ENCODE measurements at regions not wholly inside any gene's neighbourhood (a gene's known extent, or its start where the extent isn't known, plus 50 kb on each side); places are given as distances from the start of the nearest gene placed in this dataset.

DNA sequence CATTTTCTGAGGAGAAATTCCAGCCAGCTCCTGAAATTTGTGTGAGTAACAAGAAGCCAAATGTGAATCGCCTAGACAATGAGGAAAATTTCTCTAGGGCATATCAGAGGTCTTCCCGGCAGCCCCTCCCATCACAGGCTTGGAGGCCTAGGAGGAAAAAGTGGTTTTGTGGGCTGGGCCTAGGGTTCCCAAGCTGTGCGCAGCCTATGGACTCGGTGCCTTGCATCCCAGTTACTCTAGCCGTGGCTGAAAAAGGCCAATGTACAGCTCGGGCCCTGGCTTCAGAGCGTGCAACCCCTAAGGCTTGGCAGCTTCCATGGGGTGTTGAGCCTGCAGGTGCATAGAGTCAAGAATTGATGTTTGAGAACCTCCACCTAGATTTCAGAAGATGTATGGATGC, 556.2 kb upstream of the DSEL start:
- no peak for DNase-seq

DNA sequence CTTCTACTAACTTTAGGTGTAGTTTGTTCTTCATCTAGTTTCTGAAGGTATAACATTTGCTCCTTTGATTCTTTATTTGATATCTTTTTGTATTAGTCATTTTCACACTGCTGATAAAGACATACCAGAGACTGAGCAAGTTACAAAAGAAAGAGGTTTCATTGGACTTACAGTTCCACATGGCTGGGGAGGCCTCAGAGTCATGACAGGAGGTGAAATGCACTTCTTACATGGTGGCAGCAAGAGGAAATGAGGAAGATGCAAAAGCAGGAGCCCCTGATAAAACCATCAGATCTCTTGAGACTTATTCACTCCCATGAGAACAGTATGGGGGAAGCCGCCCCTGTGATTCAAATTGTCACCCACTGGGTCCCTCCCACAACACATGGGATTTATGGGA, 544.4 kb upstream of the DSEL start:
- no peak for DNase-seq

DNA sequence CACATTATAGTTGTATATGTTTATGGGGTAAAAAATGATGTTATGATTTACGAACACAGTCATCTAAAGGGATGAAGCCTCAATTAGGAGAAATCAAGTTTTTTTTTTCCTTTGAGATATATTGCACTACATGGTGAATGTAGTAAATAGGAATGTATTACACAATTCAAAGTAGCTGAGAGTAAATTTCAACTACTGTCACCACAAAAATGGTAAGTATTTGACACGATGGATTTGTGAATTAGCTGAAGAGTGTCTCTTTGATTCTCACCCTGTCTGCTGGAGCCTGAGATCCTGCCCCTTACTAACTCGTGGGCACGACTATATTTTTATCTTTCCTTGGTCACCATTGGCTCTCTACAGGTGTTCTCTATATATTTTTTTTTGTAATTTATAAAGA, 540.4 kb upstream of the DSEL start:
- no peak for DNase-seq

DNA sequence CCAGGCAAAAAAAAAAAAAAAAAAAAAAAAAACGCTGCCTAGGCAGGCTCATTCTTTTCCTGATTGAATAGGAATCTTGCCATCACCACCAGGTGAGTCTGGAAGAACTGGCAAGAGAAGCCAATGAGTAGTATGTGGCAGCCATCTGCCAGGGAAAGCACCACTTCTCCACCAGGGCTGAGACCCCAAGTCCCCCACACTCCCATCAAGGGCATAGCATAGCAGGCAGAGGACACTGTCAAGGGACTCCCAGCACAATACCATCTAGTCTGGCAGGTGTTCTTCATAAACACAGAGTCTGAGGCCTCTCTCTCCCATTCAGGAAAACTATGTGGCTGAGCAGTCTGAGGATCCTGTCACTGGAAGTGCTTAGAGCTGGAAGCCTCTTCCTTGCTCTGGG, 538.1 kb upstream of the DSEL start:
- no peak for DNase-seq

DNA sequence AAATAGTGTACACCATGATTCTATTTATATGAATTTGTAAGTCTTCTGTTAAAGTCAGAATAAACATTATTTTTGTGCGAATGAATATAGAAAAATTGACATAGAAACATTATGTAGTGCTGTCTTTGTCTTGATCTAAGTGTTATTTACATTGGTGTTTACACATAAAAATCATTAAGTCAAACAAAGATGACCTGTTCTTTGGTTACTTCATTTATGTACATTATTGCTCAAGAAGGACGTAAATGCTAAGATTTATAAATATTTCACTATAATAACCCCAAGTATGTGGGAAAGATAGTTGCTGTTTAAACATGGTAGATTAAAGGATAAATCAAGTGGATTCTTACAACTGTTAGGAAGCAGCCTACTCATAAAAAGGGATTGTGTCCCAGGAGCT, 536.8 kb upstream of the DSEL start:
- no peak for DNase-seq

DNA sequence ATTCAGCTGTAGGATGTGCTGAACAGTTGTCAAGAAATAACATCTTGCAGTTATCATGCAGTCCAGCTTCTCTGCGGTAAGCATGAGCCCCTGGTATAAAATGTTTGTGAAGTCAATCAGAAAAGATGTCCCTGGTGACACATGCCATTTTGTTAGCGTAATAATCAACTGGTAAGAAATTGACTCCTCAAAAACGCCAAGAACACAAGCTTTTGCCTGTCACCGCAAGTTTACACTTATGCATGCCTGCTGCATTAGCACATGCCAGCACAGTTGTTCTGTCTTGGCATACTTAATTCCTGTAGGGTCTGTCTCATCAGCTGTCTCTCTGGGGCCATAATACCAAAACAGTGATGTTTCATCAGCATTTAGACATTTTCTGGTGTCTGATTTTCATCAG, 524.8 kb upstream of the DSEL start:
- no peak for DNase-seq

DNA sequence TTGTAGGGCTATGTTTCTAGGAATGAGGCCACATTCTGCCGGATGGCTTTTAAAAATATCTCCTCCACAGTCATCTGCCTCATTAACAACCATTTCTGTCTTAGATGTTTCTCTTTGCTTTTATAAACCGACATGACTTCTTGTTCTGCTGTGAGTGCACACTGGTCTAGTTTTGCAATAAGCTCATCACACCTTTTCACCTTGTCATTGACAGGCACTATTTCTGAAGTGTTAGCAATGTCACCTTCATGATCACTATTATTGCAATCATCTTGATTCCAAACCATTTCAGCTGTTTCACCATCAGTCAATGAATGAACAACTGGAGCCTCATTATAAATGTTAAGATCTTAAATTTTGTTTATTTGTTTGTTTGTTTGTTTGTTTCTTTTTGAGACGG, 523.7 kb upstream of the DSEL start:
- DNase-seq: no peak

DNA sequence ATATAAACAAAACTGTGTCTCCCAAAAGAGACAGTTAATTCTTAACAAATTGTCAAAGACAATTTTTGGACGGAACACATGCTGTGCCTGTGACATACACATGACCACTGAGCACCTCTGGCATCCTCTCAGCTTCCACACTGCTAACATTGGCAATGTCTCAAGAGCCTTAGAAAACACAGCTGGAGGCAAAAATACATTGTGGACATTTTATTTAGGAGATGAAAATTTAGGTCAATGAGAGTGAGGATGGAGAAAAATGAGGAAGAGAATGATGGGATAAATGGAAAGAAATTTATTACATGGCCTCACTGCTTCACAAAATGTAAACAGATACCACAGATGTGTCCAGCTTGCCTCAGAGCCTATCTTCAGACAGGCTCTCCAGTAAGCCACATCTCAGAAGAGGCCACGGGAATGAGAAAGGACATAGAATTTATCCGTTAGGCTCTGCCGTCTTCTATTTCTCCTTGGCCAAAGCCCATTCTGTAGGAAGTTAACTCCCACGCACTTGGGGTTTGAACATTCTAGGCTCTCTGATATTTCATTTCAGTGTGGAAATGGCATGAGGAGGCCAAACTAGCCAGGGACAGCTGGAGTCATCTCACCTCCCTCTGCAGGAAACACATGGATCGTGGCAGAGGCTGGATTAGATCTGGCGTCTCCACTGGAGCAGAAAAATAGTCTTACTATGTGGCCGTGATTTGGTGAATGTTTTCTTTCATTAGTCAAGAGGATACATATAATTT, 519.4 kb upstream of the DSEL start:
- no peak for DNase-seq

DNA sequence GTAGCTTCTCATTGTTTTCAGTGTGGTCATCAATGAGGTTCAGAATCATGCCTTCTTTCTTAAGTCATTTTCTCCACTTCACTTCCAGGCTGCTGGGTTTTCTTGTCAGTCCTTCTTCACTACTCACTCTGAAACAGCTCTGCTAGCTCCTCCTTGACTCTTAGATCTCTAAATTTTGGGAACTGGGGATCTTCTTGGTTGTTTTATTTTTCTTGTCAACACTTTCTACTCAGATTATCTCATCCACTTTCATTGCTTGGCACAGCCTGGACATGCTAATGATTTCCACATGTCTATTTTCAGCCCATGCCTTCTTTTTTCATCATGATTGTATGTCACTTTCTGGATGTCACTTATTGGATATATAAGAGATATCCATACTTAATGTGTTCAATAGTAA, 517.8 kb upstream of the DSEL start:
- DNase-seq: no peak

DNA sequence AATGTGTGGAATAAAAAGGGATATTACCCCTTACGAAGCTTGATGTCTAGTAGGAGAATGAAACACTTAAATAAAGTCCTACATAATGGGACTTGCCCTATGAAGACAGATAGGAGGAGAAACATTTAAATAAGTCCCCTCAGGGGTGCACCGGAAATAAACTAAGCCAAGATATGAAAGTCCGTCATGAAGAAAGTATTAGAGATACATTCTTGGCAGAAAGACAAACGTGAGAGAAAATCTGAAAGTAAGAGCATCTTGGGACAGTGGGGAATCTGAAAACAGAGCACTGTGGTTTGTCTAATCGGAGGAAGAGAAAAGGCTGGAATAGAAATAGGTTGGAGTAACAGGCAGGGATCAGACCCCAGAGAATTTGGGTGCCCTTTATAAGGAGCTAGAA, 516.9 kb upstream of the DSEL start:
- no peak for DNase-seq

DNA sequence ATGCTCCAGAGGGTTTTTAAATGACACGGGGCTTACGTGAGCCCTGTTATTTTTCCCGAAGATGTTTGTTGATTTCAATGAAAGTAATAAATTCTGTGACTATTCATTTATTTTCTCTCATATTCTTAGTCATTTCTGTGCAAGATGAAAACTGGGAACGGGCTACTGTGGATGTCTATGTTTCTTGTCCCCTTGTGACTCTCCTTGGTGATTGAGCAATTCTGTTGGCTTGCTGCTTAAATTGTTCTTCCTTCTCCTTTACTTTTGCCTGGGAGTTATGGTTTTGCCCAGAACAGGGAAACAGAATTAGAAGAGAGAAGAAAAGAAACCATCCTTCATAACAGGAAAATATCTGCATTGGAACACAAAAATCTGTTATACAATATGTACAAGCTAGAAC, 508.2 kb upstream of the DSEL start:
- DNase-seq: no peak

DNA sequence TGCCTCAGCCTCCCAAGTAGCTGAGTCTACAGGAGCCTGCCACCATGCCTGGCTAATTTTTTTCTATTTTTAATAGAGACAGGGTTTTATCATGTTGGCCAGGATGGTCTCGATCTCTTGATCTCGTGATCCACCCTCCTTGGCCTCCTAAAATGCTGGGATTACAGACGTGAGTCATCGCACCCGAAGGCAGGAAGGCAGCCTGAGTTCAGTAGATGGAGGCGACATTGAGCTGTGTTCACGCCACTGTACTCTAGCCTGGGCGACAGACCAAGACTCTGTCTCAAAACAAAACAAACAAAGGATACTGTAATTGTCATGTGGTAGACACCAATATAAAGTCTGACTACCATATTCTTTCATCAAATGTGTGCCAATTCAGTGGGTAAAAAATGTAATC, 500.9 kb upstream of the DSEL start:
- DNase-seq: no peak

DNA sequence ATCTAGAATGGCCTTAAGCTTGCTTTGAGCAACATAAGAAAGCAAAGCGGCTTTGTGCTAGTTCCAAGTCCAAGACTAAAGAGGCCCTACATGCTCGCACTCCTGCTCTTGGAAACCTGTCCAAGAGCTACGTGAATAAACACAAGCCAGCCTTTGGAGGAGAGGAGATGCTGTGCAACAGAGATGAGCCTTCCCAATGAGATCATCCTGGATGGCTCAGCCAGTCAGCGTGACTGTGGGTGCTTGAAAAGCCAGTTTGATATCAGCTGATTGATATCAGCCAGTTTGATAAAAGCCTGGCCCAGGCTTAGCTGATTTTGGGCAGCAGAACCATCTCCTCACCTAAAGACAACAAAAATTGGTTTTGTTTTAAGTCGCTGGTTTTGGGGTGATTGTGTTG, 481.0 kb upstream of the DSEL start:
- DNase-seq: no peak

DNA sequence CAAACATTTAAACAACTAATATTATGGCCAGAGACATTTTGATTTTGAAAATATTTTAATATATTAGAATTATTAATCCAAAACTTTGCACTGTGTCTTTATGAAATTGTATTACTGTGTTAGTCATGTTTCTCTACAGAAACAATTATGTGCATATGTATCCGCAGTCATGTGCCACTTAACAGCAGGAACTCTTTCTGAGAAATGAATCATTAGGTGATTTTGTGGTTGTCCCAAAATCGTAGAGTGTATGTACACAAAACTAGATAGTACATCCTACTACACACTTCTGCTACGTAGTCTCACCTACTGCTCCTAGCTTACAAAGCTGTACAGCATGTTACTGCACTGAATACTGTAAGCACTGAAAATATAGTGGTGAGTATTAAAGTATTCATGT, 479.2 kb upstream of the DSEL start:
- DNase-seq: no peak

DNA sequence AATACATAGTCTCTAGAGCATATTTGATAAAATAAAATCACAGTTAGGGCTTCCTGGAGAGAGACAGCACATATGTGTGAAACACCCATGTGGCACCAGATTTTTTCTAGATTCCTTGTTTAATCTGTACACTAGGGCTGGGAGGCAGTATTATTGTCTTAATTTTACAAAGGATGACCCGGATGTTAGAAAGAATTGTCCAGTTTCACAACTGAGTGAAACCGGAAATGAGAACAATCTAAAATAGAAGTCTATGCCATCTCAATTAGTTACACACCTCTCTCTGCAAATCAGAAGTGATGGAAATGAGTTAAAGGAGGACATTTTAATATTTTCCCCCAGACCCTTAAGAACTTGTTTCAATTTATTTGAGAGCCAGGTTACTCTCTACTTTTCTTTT, 463.7 kb upstream of the DSEL start:
- DNase-seq: no peak

DNA sequence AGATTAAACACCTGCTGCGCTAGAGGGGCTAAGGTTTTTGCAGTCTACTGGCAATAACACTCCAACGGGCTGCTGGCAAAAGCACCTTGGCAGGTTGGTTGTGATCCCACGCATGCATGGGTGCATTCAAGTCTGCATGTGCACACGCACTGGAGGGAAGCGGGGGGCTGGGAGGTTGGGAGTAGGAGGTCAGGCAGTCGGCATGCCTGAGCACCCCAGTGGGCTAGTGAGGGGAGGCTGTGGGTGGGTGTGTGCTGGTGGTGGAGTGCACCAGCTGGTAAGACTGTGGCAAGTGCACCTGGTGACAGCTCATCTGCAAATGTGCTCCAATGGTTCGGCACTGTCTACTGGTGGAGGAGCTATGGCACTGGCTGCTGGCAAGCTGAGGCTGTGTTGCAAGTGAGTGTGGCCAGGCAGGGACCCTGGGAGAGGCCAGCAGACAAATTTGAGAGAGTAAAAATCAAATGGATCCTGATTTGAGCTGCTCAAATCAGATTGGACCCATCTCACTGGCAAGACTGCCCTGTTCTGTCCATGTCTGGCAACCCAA, 460.6 kb upstream of the DSEL start:
- DNase-seq: no peak

DNA sequence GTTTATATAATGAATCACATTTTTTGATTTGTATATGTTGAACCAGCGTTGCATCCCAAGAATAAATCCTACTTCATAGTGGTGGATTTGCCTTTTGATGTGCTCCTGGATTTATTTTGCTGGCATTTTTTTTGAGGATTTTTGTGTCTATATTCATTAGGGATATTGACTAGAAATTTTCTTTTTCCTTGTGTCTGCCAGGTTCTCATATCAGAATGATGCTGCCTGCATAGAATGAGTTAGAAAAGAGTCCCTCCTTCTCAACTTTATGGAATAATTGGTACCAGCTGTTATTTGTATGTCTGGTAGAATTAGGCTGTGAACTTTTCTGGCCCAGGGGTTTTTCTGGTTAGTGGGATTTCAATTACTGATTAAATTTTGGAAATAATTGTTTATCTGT, 457.4 kb upstream of the DSEL start:
- DNase-seq: no peak

DNA sequence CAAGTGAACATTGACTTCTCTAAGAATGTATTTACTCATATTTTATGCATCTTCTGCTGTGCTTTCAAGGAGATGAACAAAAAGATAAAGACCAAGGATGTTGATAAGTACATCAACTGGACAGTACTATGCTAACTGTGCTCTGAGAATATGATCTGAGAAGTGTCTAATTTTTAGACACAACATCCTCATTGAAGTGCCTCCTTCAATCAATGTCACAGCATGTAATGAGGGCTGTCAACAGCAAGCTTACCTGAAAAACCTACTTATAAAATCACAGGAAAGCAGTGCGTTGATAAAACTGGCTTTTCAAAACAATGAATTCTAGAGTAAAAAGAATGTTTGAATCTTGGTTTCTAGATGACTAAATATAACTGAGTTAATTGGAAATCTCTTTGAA, 452.9 kb upstream of the DSEL start:
- DNase-seq: no peak

DNA sequence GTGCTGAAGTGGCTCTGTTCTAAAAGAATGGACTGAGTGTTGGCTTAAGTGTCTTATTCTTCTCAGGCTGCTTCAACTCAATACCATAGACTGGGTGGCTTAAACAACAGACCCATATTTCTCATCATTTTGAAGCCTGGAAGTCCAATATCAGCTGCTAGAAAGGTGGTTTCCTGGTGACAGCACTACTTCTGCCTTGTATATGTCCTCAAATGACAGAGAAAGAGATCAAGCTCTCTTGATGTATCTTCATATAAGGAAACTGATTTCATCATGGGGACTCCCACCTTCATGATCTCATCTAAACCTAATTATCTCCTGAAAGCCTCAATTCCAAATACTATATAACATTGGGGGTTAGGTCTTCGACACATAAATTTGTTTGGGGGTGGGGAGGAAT, 449.7 kb upstream of the DSEL start:
- DNase-seq: no peak

DNA sequence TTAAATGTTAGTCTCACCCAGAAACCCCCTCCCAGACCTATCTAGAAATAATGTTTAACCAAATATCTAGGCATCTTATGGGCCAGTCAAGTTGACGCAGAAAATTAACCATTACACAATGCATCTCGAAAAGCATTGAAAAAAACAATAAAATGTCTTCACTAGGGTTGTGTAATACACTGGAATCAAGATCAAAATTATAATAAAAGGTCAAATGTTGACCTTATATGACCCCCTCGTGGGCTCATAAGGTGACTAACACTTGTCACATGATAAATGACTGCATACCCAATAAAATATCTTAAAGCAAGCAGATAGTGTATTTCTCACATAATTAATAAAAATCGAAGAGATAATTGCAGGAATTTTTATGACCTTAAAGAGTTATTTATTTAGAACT, 447.9 kb upstream of the DSEL start:
- DNase-seq: no peak

DNA sequence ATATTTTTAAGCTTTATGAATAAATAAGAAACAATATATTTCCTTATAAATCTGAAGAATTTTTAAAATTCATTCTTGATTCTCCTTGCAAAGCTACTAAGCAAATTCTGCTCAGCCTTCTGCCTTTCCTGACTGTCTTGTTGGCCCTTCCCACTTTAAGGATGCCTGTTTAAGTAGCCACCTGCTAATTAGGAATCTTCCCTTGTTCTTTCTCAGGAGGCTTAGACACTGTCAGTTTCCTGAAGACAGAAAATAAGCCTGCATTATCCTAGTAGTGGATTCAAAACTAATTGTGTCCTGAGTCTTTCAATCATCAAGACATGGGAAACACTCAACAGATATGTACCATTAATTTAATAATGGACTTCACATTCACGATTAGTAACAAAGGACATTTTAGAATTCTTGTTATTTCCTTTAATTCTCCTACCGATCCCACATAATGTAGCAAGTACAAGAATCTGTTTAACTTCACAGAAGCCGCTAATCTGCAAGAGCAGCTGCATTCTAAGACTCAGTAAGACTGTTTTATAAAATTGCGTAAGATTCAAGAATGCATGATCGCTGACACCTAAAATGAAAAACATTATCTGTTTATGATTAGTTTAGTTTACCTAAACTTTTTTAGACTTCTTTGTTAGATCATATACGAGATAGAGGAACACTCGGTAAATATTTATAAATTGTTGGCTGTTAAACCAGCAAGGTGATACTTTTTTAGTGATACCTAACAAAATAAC, 445.4 kb upstream of the DSEL start:
- no peak for DNase-seq

DNA sequence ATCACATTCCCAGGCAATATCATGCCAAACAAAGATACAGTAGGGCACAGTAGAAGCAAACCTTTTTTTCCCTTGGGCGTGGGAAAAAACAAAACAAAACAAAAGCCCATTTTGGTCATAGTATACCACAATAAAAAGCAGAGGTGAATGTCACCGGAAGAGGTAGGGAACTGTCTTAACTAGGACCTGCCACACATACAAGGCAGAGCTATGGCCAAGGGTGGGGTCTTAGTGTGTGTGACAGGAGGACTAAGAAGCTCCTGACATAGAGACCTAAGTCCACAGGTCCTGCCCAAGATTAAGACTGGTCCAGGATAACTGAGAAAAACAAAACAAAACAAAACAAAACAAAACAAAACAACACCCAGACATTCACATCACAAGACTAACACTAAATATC, 441.2 kb upstream of the DSEL start:
- no peak for DNase-seq

DNA sequence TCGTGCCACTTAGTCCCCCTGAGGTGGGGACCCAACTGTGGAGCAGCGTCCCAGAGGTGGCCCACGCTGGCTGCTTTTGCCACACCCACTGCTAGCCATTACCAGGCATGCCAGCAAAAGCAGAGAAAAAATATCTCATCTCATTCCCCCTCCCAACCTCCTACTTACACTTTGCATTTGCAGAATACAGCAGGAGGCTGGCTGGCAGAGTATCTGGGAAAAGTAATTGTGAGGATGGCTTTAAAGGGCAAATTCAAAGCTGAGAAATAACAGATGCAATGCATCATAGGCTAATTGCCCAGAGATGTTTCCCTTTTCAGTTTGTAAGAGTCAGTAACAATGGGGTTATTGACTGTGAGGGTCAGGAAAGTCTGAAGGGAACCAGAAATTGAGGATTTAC, 438.1 kb upstream of the DSEL start:
- DNase-seq: no peak

DNA sequence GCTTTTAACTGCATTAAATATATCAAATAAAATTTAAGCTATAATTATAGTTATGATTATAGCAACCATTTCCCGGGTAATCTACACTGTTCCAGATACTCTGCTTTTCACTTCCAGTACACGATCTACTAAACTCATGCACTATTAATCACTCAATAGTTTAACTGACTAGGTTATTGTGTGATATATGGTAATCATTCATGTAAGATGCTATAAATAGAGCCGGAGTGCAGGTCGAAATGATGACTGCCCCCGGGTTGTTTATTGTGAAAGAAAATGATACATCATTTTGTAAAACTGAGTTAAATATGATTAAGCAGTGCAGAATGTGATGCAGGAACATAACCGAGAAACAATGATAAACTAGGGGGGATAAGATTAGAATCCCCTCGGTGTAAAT, 434.6 kb upstream of the DSEL start:
- no peak for DNase-seq

DNA sequence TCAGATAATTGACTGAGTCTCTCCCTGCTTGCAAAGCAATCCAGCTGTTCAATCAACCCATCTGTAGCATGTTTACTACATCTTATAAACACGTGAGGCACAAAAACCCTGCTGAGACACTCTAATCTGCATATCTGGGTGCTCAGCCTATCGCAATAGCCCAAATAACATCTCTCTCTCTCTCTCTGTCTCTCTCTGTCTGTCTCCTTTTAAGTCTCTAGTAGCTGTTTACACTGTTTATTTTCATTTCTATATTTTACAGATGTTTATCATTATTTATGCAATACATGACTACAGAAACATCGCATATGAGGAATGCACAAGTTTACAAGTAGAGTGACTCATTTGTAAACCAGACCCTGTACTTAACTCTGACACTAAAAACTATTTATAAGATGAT, 422.1 kb upstream of the DSEL start:
- no peak for DNase-seq

Data from hematopoietic multipotent progenitor cell treated with erythropoietin and hydrocortisone succinate and interleukin-3 and kit ligand, for 8 days (in vitro differentiated cells).